CD4-positive, alpha-beta T cell (primary cell): ENCODE measurements at regions not wholly inside any gene's neighbourhood (a gene's known extent, or its start where the extent isn't known, plus 50 kb on each side); places are given as distances from the start of the nearest gene placed in this dataset.

Source experiments
- ATAC-seq: fragments of 200-7000 bp; cut with Tn5 transposase; one replicate; pipeline ENCODE4 v1.10.0; 2022; ENCODE audit warnings: mild to moderate bottlenecking; ENCODE audit not compliant: poor library complexity
- CTCF ChIA-PET: fragments of 350-600 bp; sonication (Branson Sonifier 250); formaldehyde crosslinking; loops from one replicate; lab custom pipeline; 2021; ENCODE audit warnings: antibody characterized with exemption, inconsistent platforms; lab: Charles Lee
- POLR2A ChIA-PET: fragments of 350-600 bp; sonication (Branson Sonifier 250); formaldehyde crosslinking; loops from one replicate; lab custom pipeline; 2021; ENCODE audit warnings: antibody characterized with exemption, inconsistent platforms; lab: Charles Lee
- DNase-seq, 14 experiments: peaks; one replicate each; pipeline ENCODE4 v3.0.0-alpha.2; 2013 to 2020; ENCODE audit warnings: mixed read lengths in 2 of 14
- H3K27ac ChIP-seq, 2 donors: one replicate each; pipeline versions ENCODE4 v1.5.1 to v1.7.0; 2013; ENCODE audit warnings: low read length in 2 of 2, low read depth in 1 of 2, mild to moderate bottlenecking in 1 of 2
- H3K27me3 ChIP-seq, 2 experiments: 1 replicate in 1 of 2; 2 replicates in 1 of 2; pipeline versions ENCODE4 v1.6.1 to v1.7.0; 2013; ENCODE audit warnings: low read length in 2 of 2, control low read depth in 1 of 2, mild to moderate bottlenecking in 1 of 2, moderate library complexity in 1 of 2; ENCODE audit not compliant: insufficient read depth in 2 of 2, control insufficient read depth in 1 of 2
- H3K36me3 ChIP-seq: one replicate; pipeline ENCODE4 v1.6.1; 2013; ENCODE audit warnings: low read length, control low read depth; ENCODE audit not compliant: insufficient read depth
- H3K4me1 ChIP-seq: one replicate; pipeline ENCODE4 v1.6.1; 2013; ENCODE audit warnings: low read length, control low read depth; ENCODE audit not compliant: insufficient read depth
- H3K4me3 ChIP-seq: one replicate; pipeline ENCODE4 v1.5.1; 2013; ENCODE audit warnings: mild to moderate bottlenecking, low read length, moderate library complexity
- H3K9me3 ChIP-seq, 2 experiments: 1 replicate in 1 of 2; 2 replicates in 1 of 2; pipeline versions ENCODE4 v1.6.1 to v1.7.0; 2013; ENCODE audit warnings: low read length in 2 of 2, mild to moderate bottlenecking in 2 of 2, control low read depth in 1 of 2, moderate library complexity in 1 of 2; ENCODE audit not compliant: control insufficient read depth in 1 of 2, insufficient read depth in 1 of 2
- H3K27ac Mint-ChIP-seq: one replicate; pipeline ENCODE4 v1.8.0; 2020; ENCODE audit warnings: mixed read lengths
- H3K27me3 Mint-ChIP-seq: one replicate; pipeline ENCODE4 v1.8.0; 2021; ENCODE audit warnings: mixed read lengths
- H3K36me3 Mint-ChIP-seq: one replicate; pipeline ENCODE4 v1.8.0; 2021; ENCODE audit warnings: low read depth, mixed read lengths
- H3K4me1 Mint-ChIP-seq: one replicate; pipeline ENCODE4 v1.8.0; 2021; ENCODE audit warnings: low read depth, mixed read lengths
- H3K4me3 Mint-ChIP-seq: one replicate; pipeline ENCODE4 v1.8.0; 2020; ENCODE audit warnings: mild to moderate bottlenecking, mixed read lengths
- H3K9me3 Mint-ChIP-seq: one replicate; pipeline ENCODE4 v1.8.0; 2020; ENCODE audit warnings: mixed read lengths
- CTCF ChIP-seq: fragments of 200-600 bp; IDR thresholded peaks from one replicate; pipeline ENCODE4 v1.8.0; 2022; ENCODE audit warnings: antibody characterized with exemption, mild to moderate bottlenecking
- intact Hi-C, 2 experiments: fragments of 100-400 bp; cut with DNase I in 1 of 2; cut with micrococcal nuclease in 1 of 2; formaldehyde crosslinking; loops; one replicate each; pipeline versions ENCODE4 v1.15.1 to v1.9.0; 2023 to 2025; cut with DNase I, micrococcal nuclease

GRCh38 chrX:45714866-45715265, 514.2 kb upstream of the DIPK2B start:
- DNase-seq: peak in 3 of 14 experiments; percentile 0 to 48 (median 31)
- H3K4me1 Mint-ChIP-seq: peaks cover 25% of the 10 kb centered on the region
- H3K27ac Mint-ChIP-seq: no peak overlapping the region
- peaks cover 9% of the 10 kb centered on the region for H3K4me1 ChIP-seq
- H3K27ac ChIP-seq: no peak overlapping the region
- no peaks in the 10 kb centered on the region for H3K9me3 Mint-ChIP-seq
- no peak for ATAC-seq
- no peaks in the 10 kb centered on the region for H3K36me3 Mint-ChIP-seq
- no peaks in the 10 kb centered on the region for H3K36me3 ChIP-seq
- intact Hi-C loops: no loop called here
- ChIA-PET POLR2A (no interaction called here), CTCF (no interaction called here)
- H3K4me3 ChIP-seq: no peak overlapping the region
- no peak overlapping the region for H3K4me3 Mint-ChIP-seq
- no peaks in the 10 kb centered on the region for H3K9me3 ChIP-seq
- no peak for TF ChIP-seq CTCF
- H3K27me3 ChIP-seq: no peaks in the 10 kb centered on the region
- no peaks in the 10 kb centered on the region for H3K27me3 Mint-ChIP-seq

- no peak for TF ChIP-seq CTCF
- Histone ChIP-seq H3K27me3 (no peaks in the 10 kb centered on the region), H3K4me1 (peaks cover 10% of the 10 kb centered on the region), H3K27ac (no peak overlapping the region), H3K9me3 (no peaks in the 10 kb centered on the region), H3K36me3 (no peaks in the 10 kb centered on the region), H3K4me3 (no peak overlapping the region)
- DNase-seq (no peak), ATAC-seq (no peak)
- intact Hi-C loops: no loop called here
- Mint-ChIP-seq H3K4me1 (peaks cover 29% of the 10 kb centered on the region), H3K4me3 (no peak overlapping the region), H3K36me3 (no peaks in the 10 kb centered on the region), H3K9me3 (no peaks in the 10 kb centered on the region), H3K27ac (no peak overlapping the region), H3K27me3 (no peaks in the 10 kb centered on the region)
- ChIA-PET CTCF (no interaction called here), POLR2A (no interaction called here)
These were observed 511.4 kb upstream of the DIPK2B start for GRCh38 chrX:45712067-45712466.

- no peak for DNase-seq
- Histone ChIP-seq H3K27ac (no peak overlapping the region), H3K27me3 (no peaks in the 10 kb centered on the region), H3K4me1 (peaks cover 10% of the 10 kb centered on the region), H3K36me3 (no peaks in the 10 kb centered on the region), H3K4me3 (no peak overlapping the region), H3K9me3 (no peaks in the 10 kb centered on the region)
- Mint-ChIP-seq H3K4me1 (peaks cover 27% of the 10 kb centered on the region), H3K27me3 (no peaks in the 10 kb centered on the region), H3K27ac (no peak overlapping the region), H3K4me3 (no peak overlapping the region), H3K9me3 (no peaks in the 10 kb centered on the region), H3K36me3 (no peaks in the 10 kb centered on the region)
- TF ChIP-seq CTCF: no peak
- POLR2A ChIA-PET: no interaction called here
- CTCF ChIA-PET: no interaction called here
- ATAC-seq: no peak
- intact Hi-C loops: no loop called here
These were observed 510.6 kb upstream of the DIPK2B start for GRCh38 chrX:45711231-45711630.
